Skin epidermis (tissue), 12 donors: ENCODE measurements at regions not wholly inside any gene's neighbourhood (a gene's known extent, or its start where the extent isn't known, plus 50 kb on each side); places are given as distances from the start of the nearest gene placed in this dataset.

ENCODE experiments used
- H3K27ac ChIP-seq, 21 experiments: fragments of 200-600 bp; sonication (generic) in 11 of 21; one replicate each; pipeline ENCODE4 v1.5.0; 2020; ENCODE audit warnings: mild to moderate bottlenecking in 3 of 21, inconsistent platforms in 2 of 21, moderate library complexity in 2 of 21
- H3K4me3 ChIP-seq, 7 experiments: fragments of 200-600 bp; sonication (generic) in 2 of 7; one replicate each; pipeline ENCODE4 v1.5.0; 2020; ENCODE audit warnings: inconsistent platforms in 2 of 7, mild to moderate bottlenecking in 2 of 7, moderate library complexity in 1 of 7

DNA sequence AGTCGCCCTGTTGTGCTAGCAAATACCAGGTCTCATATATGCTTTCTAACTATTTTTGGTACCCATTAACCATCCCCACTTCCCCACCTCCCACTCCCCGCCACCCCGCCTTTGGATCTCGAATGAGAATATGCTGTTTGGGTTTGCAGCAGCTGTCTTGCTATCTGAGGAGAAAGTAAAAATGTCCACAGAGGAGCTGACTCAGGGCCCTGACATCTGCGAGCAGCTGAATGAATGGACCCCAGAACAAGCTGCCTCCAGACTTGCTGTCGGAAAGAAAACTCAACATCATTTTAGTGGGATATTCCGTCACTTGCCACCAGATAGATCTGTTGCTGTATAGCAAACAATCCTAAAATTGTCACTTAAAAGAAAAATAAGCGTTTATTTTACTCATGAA is 103.7 kb downstream of the LINC00237 start:
- H3K4me3 ChIP-seq = no peak overlapping the region
- H3K27ac ChIP-seq = no peak overlapping the region

DNA sequence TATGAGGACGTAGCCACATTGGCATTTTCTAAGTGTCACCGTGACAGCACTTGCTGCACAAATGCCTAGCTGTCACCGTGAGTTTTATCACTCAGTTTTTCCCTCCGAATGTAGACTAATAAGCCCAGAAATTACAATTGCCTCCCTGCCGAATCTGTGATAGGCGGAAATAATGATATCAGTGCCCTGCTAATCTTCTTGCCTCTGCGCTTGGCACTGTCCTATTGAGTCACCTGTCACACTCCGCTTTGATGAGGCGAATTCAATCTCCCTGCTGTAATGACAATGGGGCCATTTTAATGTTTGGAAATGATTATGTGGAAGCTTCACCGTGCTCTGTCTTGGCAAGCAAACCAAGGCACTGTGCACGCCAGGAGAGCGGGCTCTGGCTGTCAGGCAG is 112.8 kb downstream of the LINC00237 start:
- Histone ChIP-seq H3K27ac (no peak overlapping the region), H3K4me3 (no peak overlapping the region)

DNA sequence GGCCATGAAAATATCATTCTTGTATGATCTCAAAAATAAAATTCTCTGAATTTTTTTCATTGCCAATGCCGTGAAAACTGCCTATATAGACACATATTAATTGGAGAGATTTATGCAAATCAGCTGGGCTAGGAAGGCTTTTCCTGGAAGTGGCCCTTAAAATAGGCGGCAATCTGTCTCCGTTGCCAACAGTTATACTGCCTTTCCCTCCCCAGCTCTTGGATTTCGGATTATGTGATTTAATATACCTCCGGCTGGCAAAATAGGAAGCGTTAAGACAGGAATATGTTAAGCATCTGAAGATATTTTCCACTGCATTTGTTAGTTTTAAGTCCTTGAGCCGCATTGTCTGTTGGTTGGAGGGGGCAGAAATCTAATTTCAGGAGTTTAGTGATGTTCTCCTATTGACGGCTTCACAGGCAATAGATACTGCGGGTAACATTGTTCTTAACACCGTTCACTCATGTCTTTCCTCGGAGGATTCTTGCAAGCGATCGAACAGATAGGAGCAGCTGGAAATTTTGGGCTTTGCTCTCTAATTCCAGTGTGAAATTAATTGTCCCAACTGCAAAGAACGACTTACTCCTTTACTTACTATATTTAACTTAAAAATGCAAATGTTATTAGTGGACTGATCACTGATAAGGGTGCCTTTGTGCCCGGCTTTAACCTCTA is 113.3 kb downstream of the LINC00237 start:
- Histone ChIP-seq H3K27ac (no peak overlapping the region), H3K4me3 (no peak overlapping the region)

DNA sequence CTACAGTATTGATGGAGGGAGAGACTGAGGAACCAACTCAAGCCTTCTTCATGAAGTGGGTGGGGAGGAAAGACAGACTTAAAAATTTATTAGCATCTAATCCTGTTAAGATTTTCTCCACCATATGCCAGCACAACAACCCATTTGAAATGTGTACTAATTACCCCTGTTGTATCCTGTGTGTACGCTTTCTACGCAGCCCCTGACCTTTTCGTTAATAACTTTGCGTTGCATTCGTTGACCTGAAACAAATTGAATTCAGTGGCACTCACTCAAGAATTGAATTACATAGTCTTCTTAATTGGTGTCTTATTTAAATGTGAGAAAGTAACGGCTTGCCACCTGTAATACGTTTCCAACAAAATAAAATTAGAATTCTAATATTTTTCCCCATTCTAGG is 113.9 kb downstream of the LINC00237 start:
- H3K27ac ChIP-seq = no peak overlapping the region
- no peak overlapping the region for H3K4me3 ChIP-seq

DNA sequence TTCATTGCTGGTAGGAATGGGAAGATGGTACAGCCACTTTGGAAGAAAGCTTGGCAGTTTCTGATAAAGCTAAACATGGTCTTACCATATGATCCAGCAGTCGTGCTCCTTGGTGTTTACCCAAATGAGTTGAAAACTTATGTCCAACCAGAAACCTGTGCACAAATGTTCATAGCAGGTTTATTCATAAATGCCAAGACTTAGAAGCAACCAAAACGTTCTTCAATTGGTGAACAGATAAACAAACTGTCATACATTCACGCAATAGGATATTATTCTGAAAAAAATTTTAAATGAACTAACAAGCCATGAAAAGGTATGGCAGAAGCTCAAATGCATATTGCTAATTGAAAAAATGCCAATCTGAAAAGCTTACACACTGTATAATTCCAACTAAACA is 117.1 kb downstream of the LINC00237 start:
- Histone ChIP-seq H3K4me3 (no peak overlapping the region), H3K27ac (no peak overlapping the region)

DNA sequence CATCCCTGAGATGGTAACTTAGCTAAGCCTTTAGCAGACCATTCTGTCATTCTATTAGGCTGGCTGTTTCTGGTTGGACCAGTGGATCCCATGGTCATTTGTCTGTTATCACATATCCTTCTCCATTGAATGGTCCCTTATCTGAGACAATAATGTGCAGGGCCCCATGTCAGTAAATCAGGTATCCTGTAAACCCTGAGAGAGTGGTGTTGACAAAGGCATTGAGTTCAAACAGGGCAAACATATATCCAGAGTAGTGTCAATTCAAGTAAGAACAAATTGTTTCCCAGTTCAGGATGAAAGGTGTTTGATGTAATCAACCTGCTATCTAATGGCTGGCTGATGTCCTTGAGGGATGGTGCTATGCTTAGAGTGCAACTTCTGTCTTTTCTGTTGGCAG is 126.2 kb downstream of the LINC00237 start:
- no peak overlapping the region for H3K4me3 ChIP-seq
- H3K27ac ChIP-seq = no peak overlapping the region

DNA sequence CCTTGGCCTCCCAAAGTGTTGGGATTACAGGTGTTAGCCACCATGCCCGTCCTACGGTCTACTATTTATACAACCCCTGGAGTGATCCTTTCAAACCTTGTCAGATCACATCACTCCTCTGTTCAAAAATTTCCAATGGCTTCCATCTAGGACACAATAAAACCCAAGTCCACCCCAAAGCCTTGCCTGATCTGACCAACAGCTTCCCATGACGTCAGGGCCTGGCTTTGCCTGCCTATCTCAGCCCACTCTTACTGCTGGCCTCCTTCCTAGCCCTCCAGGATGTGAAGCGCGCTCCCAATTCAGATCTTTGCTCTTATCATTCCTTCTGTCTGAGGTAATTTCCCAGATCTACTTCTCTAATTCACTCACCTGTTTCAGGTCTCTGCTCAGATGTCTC is 128.4 kb downstream of the LINC00237 start:
- H3K4me3 ChIP-seq = no peak overlapping the region
- no peak overlapping the region for H3K27ac ChIP-seq

DNA sequence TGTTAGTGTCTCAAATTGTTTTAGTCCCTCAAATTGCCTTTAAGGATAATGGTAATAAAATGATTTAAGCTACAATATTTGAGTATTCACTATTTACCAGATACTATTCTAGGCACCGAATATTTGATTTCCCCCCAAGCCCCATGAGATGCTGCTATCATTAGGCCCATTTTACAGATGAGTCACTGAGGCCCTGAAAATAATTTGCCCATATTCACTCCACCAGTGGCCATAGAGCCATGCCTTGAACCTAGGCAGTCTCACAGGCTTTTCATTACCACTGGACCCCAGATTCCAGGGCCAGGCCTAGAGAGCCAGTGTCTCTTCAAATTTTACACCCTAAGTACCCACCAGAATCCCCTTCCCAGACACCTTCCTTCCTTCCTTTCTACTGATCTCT is 133.7 kb downstream of the LINC00237 start:
- Histone ChIP-seq H3K4me3 (no peak overlapping the region), H3K27ac (no peak overlapping the region)

DNA sequence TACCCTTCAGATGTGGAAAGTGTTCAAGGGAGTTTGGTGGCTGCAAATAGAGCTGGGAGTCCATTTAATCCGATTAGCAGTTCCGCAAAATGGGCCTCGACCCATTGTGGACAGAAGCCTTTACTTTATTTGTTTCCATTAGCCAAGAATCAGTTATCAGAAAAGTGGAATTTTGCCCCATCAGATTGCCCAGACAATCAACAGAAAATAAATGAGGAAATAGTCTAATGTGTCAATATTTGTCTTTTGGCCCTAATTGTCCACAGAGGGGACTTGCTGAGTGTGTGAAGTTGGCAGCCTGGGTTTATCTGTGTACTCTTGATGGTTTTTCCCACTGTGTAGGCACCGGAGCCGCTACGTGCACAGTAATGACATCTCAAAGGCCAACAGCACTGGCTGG is 134.3 kb downstream of the LINC00237 start:
- H3K4me3 ChIP-seq = no peak overlapping the region
- H3K27ac ChIP-seq = no peak overlapping the region

DNA sequence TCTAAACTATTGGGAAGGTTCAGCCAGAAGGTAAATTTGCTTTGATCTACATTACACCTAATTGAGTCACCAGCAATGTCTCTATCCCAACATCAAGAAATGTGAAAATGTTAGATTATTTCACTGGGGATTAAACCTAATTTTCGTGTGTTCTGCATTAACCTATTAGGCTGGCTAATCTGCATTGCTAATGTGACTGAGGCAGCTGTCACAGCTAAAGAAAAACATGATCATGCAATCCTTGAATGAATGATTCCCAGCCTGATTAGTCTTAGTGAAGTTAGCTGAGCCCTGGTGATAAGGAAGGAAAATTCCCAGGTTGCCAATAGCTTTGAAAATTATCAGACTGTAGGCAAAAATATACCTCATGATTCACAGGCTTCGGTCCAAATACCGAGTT is 135.3 kb downstream of the LINC00237 start:
- H3K27ac ChIP-seq = no peak overlapping the region

DNA sequence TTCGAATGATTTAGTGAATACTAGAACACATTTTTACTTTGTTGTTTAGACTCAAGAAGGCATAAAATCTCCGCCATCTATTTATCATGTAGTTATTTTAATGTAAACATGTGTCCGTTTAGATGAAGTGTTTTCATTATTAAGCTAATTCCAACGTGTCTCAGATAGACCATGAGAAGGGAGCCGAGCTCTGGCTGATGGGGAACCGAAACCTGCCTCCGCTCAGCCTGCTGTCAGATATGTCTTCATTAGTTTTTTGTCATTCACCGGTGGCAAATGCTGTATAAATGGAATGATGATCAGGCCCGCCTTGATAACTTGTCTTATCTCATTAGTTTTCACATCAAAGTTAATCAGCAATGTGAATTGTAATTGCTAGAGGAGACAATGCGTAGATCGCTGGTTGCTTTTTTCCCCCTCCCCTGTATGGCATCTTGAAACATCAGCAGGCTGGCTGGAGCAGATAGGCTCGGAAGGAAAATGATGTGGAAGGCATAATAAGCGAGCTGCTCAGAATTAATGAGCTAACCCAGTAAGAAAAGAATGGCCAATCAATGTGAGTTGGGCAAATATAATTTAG is 136.4 kb downstream of the LINC00237 start:
- Histone ChIP-seq H3K27ac (no peak overlapping the region), H3K4me3 (no peak overlapping the region)

More for the DNA sequence above, 135.3 kb downstream of the LINC00237 start:
- no peak overlapping the region for H3K4me3 ChIP-seq

DNA sequence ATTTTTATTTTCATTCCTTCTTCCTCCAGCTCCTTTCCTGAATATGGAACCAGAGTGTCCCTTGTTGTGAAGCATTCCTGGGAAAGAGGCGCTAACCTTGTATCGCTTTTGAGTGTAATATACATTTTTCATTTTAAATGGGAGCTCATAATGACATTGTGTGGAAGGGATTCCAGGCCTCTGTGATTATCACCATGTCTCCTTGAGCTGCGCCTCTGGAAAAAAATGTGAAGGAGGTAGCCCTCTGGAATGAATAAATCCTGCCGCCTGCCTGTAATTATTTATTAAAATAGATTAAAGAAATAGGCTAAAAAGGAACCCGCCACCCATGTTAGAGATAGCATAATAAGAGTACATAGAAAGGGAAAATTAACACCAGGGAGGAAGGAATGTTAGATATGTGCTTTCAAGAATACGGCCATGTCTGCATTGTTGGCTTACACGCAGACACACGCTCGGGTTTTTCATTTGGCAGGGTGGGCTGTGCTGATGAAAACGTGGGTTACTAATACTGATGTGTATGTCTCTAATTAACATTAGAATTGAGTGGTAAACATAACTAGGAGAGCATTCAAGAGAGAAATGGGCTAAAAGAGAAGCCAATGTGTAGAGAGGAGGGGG is 138.5 kb downstream of the LINC00237 start:
- Histone ChIP-seq H3K4me3 (no peak overlapping the region), H3K27ac (no peak overlapping the region)

DNA sequence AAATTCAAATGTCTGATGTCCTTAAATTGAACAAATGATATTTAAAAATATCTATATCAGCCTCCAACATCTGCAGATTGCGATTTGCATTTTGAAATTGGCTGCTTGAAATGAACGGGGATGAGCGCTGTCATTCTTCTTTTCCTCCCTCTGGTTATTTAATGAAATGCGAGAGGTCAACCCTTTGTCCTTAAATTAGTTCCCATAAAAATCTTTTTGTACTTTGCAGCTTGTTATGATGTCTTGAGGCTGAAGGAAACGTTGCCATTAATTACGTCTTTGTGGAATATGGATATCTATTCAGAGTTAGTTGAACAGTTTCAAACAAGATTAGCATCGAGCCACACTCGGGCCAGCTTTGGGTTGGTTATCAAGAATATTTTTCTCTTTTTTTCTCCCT is 140.0 kb downstream of the LINC00237 start:
- Histone ChIP-seq H3K4me3 (no peak overlapping the region), H3K27ac (no peak overlapping the region)

DNA sequence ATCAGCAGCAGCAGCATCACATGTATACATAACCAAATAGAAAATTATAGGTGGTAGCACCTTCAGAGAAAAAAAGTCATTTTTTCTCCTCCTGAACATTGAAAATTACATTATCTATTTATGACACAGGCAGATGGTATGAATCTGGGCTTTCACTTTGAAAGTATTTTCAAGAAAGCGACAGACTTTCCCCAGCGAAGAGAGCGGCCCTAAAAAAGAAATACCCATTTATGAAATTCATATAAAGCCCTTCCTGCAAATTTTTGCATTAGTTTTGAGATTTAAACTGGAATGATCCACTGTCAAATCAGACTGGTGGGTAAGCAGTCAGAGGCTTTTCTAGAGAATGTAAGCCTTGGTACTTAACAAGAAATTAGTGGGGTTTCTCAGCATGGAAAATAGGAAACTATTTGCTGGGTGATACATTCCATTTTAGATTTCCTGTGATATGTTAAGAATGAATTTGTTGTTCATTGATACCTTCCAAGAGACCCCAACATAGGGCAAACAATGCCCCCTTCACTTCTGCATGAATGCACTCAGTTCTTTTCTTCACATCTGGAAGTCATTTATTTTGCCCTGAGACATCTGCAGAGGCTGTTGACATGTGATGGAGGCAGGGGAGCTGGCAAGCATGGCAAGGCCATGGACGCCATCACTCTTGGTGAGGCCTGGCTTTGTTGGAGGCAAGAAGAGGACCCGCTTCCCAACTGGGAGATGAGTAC is 147.0 kb downstream of the LINC00237 start:
- no peak overlapping the region for H3K4me3 ChIP-seq
- H3K27ac ChIP-seq = no peak overlapping the region

DNA sequence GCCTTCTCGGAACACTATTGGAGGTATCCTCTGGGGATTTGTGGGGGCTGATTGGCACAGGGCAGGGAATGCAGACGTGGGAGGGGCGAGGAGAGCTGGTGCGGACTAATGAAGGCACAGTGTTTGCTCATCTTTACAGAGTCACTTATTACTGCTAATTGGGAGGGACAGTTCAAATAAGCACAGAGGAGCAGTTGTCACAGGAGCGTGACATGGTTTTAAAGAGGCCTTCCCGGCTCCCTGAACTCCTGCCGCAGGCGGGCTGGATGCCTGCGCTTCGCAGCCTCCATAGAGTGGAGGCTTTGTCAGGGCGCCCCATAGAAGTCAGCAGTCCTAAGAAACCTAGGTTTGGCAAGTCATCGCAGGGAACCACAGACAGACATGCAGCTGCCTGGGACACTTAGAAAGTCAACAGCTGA is 149.6 kb downstream of the LINC00237 start:
- H3K27ac ChIP-seq = no peak overlapping the region
- no peak overlapping the region for H3K4me3 ChIP-seq

DNA sequence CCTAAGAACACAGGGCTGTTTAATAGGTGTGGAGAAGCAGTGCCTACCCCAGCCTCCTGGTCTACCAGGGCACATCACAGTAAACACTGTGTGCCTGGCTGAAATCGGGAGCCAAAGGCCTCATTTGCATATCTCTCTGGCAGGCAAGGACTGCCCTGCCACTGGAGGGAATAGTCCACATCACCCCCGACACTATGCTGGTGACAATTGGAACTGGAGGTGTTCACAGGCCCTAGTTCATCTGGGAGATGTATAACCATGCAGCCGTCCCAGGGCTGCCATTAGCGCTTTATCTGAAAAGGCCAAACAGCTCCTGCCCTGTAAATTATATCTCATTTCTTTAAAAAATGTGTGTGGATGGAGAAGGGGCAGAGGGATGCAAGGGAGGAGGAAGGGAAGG is 150.3 kb downstream of the LINC00237 start:
- H3K27ac ChIP-seq = no peak overlapping the region
- no peak overlapping the region for H3K4me3 ChIP-seq

DNA sequence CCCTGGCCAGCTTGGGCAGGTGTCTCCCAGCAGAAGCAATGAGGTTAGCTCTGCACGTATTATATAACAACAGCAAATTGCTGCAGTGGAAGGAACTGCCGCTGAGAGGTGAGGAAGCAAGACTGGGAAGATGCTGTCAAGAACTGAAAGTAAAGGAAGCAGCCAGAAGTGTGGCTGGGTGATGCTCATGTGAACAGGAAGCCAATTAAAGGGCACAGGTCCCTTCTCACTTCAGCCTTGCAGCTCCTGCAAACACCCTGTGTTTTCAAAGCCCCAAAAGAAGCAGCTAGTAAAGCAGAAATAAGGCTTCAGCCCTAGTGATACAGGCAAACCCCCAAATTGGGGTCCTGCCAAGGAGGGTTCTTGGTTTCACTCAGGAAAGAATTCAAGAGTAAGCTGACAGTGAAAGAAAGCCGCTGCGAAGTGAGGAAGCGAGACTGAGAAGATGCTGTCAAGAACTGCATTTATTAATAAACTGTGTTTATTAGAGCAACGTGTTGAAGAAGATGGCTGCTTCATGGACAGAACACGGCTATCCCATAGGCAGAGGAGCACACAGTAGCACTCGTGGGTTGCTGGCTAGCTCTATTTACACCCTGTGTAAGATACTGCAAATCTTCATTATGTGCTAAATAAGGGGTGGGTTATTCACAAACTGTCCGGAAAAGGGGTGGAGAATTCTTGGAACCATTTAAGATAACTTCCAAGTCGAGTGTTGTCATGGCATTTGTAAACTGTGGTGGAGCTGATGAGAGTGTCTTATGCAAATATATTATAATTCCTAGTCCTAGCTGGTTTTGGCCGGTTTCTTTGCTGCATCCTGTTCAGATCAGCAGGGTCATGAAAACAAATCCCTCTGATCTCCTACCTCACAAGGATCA is 152.2 kb downstream of the LINC00237 start:
- H3K4me3 ChIP-seq = no peak overlapping the region

DNA sequence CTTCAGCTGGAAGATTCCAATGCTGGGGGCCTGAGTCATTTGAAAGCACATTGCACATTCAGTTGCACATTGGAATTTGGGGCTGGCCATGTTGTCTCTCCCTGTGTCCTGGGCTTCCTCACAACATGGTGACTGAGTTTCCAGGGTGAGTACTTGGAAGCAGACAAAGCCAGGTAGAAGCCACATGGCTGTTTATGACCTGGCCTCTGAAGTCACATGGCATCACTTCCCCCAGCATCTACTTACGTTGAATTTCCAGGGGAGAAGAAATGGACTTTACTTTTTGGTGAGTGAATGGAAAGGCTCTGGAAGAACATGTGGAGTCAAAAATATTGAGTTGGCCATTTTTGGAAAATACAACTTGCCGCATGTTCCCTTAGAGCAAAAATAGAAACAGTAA is 155.5 kb downstream of the LINC00237 start:
- no peak overlapping the region for H3K4me3 ChIP-seq
- H3K27ac ChIP-seq = no peak overlapping the region

More for the DNA sequence above, 152.2 kb downstream of the LINC00237 start:
- H3K27ac ChIP-seq = no peak overlapping the region

DNA sequence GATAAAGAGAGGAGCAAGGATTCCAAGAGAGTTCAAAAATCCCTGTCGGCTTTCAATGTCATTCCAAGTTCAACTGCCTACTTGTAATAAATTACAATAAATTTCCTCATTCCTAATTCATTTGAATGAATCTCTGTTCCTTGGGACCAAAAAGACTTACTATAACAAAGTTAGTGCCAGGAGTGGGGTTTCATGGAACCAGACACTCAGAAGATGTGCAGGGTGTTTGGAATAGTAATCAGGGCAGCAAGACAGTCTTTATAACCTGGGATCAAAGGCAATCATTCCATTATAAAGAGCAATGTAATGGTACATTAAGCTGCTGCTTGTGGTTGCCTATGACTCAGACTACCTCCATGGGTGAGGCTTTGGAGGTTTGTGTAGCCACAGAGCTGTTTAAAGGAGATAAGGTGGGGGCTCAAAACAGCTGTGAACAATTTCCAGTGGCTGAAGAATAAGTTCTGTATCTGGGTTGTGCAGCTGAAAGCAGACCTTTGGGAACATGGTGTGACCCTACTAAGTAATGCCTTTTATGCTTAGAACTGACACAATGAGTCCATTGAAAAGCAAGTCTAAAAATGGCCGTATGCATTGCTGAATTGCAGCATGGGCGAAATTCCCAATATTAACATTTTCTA is 159.9 kb downstream of the LINC00237 start:
- Histone ChIP-seq H3K4me3 (no peak overlapping the region), H3K27ac (no peak overlapping the region)
